Endothelial cell of umbilical vein (primary cell): ENCODE measurements at regions not wholly inside any gene's neighbourhood (a gene's known extent, or its start where the extent isn't known, plus 50 kb on each side); places are given as distances from the start of the nearest gene placed in this dataset.

Experiments
- BruUV-seq: library from RNA; stranded (reverse); fragments of 400-500 nt; replicated peaks from 2 replicates; lab custom pipeline; 2021; lab: Mats Ljungman, UMichigan
- CTCF ChIA-PET: fragments of 300-600, 350-600 bp; sonication (Branson Sonifier 250); formaldehyde crosslinking; loops from one replicate; lab custom pipeline; 2021; ENCODE audit warnings: antibody characterized with exemption, inconsistent platforms; lab: Charles Lee
- POLR2A ChIA-PET: fragments of 300-600, 350-600 bp; sonication (Branson Sonifier 250); formaldehyde crosslinking; loops from one replicate; lab custom pipeline; 2021; ENCODE audit warnings: antibody characterized with exemption, inconsistent platforms; lab: Charles Lee
- DNase-seq: peaks from one replicate; pipeline ENCODE4 v3.0.0-alpha.2; 2011; ENCODE audit warnings: low read depth, low spot score
- FAIRE-seq: peaks from 2 replicates; lab custom pipeline; 2011; peaks lifted over from hg19 to GRCh38; lab: Jason Lieb, UNC
- H2AFZ ChIP-seq: 2 replicates; pipeline ENCODE4 v1.6.0; 2012; ENCODE audit warnings: low read depth, low read length, control low read depth, inconsistent platforms
- H3K27ac ChIP-seq: 2 replicates; pipeline ENCODE4 v1.5.1; 2011; ENCODE audit warnings: low read depth, mild to moderate bottlenecking, control low read depth, low read length, moderate library complexity; ENCODE audit not compliant: insufficient read depth
- H3K27me3 ChIP-seq, 2 experiments: 2 replicates each; pipeline versions ENCODE4 v1.6.0 to v1.6.1; 2011; ENCODE audit warnings: low read length in 2 of 2, mixed read lengths in 1 of 2; ENCODE audit not compliant: control insufficient read depth in 2 of 2, insufficient read depth in 2 of 2
- H3K36me3 ChIP-seq, 2 experiments: 2 replicates in 1 of 2; 3 replicates in 1 of 2; pipeline ENCODE4 v1.5.1; 2011; ENCODE audit warnings: low read length in 2 of 2, mild to moderate bottlenecking in 1 of 2, moderate library complexity in 1 of 2; ENCODE audit not compliant: control insufficient read depth in 2 of 2, insufficient read depth in 2 of 2; ENCODE audit errors: extremely low read depth in 1 of 2
- H3K4me1 ChIP-seq: 3 replicates; pipeline ENCODE4 v1.5.1; 2011; ENCODE audit warnings: mild to moderate bottlenecking, low read length; ENCODE audit not compliant: control insufficient read depth, insufficient read depth; ENCODE audit errors: extremely low read depth
- H3K4me2 ChIP-seq: 2 replicates; pipeline ENCODE4 v1.6.1; 2011; ENCODE audit warnings: low read length, control low read depth, mixed read lengths; ENCODE audit not compliant: insufficient read depth
- H3K4me3 ChIP-seq, 3 experiments: fragments of 200-600 bp in 1 of 3; sonication (generic), shearing (Covaris generic) in 1 of 3; replicated peaks in 1 of 3; 2 replicates each; pipeline ENCODE4 v1.5.1; 2011 to 2016; ENCODE audit warnings: control low read depth in 3 of 3, low read length in 3 of 3, mild to moderate bottlenecking in 2 of 3, inconsistent platforms in 1 of 3, low read depth in 1 of 3, moderate library complexity in 1 of 3; ENCODE audit not compliant: insufficient read depth in 1 of 3
- H3K79me2 ChIP-seq: 2 replicates; pipeline ENCODE4 v1.6.0; 2012; ENCODE audit warnings: low read length, inconsistent platforms; ENCODE audit not compliant: control insufficient read depth, insufficient read depth
- H3K9ac ChIP-seq: replicated peaks from 2 replicates; pipeline ENCODE3; 2011; ENCODE audit warnings: low read length, control low read depth; ENCODE audit not compliant: insufficient read depth; ENCODE audit errors: extremely low read depth
- H3K9me1 ChIP-seq: replicated peaks from 3 replicates; pipeline ENCODE4 v1.6.0; 2011; ENCODE audit warnings: mild to moderate bottlenecking, low read length; ENCODE audit not compliant: control insufficient read depth, insufficient read depth; ENCODE audit errors: extremely low read depth
- H3K9me3 ChIP-seq: replicated peaks from 2 replicates; pipeline ENCODE4 v1.5.1; 2012; ENCODE audit warnings: low read length, inconsistent platforms; ENCODE audit not compliant: control insufficient read depth, insufficient read depth
- H4K20me1 ChIP-seq: replicated peaks from 2 replicates; pipeline ENCODE3; 2011; ENCODE audit warnings: mild to moderate bottlenecking, low read length; ENCODE audit not compliant: control insufficient read depth, insufficient read depth; ENCODE audit errors: extremely low read depth
- CTCF ChIP-seq, 2 donors: IDR thresholded peaks; 1 replicate in 1 of 2; 2 replicates in 1 of 2; pipeline ENCODE4 v1.5.1; 2011; ENCODE audit warnings: low read length in 2 of 2, mild to moderate bottlenecking in 2 of 2, moderate library complexity in 2 of 2, control low read depth in 1 of 2, inconsistent platforms in 1 of 2, low read depth in 1 of 2; ENCODE audit not compliant: insufficient read depth in 1 of 2; ENCODE audit errors: extremely low read depth in 1 of 2
- EZH2 ChIP-seq: IDR thresholded peaks from 2 replicates; pipeline ENCODE4 v1.6.1; 2012; ENCODE audit warnings: borderline replicate concordance, low read depth, mild to moderate bottlenecking, moderate library complexity, low read length, inconsistent platforms; ENCODE audit not compliant: severe bottlenecking
- FOS ChIP-seq: IDR thresholded peaks from 2 replicates; pipeline ENCODE4 v1.6.1; 2011; ENCODE audit warnings: mild to moderate bottlenecking, low read length, moderate library complexity, borderline replicate concordance; ENCODE audit not compliant: insufficient read depth
- GATA2 ChIP-seq: IDR thresholded peaks from 2 replicates; pipeline ENCODE4 v1.7.0; 2011; ENCODE audit warnings: low read depth, mild to moderate bottlenecking, moderate library complexity, mixed read lengths, low read length; ENCODE audit not compliant: insufficient read length, insufficient read depth
- JUN ChIP-seq: IDR thresholded peaks from 2 replicates; pipeline ENCODE4 v1.6.1; 2011; ENCODE audit warnings: borderline replicate concordance, low read depth; ENCODE audit not compliant: insufficient read length, insufficient read depth
- MAX ChIP-seq: IDR thresholded peaks from 2 replicates; pipeline ENCODE4 v1.6.1; 2011; ENCODE audit not compliant: insufficient read depth, insufficient read length
- MYC ChIP-seq: IDR thresholded peaks from one replicate; pipeline ENCODE4 v1.6.1; 2011; ENCODE audit warnings: mild to moderate bottlenecking, low read depth, low read length
- POLR2A ChIP-seq: IDR thresholded peaks from 2 replicates; pipeline ENCODE4 v1.6.1; 2012; ENCODE audit warnings: low read depth, mild to moderate bottlenecking, control low read depth, low read length
- POLR2AphosphoS5 ChIP-seq: IDR thresholded peaks from 2 replicates; pipeline ENCODE4 v1.6.1; 2012; ENCODE audit warnings: low read depth, mild to moderate bottlenecking, control low read depth, low read length, moderate library complexity; ENCODE audit not compliant: insufficient read depth
- dilution Hi-C: fragments of 300-500 bp; cut with MboI; formaldehyde crosslinking; loops from one replicate; pipeline ENCODE4 v1.15.0; 2019; ENCODE audit warnings: low sequenced_read_pairs; ENCODE audit not compliant: extremely low pct_ligation_motif_present
- intact Hi-C: fragments of 100-400 bp; cut with micrococcal nuclease; formaldehyde crosslinking; loops from one replicate; pipeline ENCODE4 v1.10.0; 2022

DNA sequence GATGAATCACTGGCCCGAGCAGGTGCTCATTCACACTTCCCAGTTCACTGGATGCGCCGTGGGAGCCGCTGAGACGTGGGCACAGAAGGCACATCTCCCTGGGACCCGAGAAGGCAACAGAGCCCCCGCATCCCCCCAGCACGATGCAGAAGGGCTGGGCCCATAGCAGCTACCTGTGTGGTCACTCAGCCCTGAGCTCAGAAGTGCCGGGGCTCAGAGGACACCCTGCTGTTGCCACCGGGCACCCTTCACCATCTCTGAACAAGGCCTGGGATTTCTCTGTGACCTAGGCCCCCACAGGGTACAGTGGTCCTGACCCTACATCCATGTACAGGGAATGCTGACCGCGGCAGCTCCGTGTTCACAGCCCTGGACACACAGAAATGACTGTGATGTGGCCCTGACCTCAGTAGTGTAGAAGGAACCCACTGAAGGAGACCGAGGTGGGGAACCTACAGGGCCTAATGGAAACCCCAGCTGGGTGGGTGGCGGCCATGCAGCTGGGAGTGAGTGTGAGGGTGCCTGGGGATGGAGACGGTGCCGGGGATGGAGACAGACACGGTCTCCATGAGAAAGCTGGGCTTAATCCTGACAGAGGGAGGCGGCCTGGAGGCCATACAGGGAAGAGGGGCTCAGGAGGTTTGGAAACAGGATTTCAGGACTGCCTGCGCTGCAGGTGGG is 111.9 kb upstream of the OTOS start:
- Histone ChIP-seq H3K27ac (no peak overlapping the region), H4K20me1 (no peaks in the 10 kb centered on the region), H2AFZ (no peak overlapping the region), H3K9me3 (no peaks in the 10 kb centered on the region), H3K4me1 (no peaks in the 10 kb centered on the region), H3K4me3 (no peak overlapping the region), H3K79me2 (no peaks in the 10 kb centered on the region), H3K4me2 (no peak overlapping the region), H3K36me3 (no peaks in the 10 kb centered on the region), H3K9me1 (no peaks in the 10 kb centered on the region), H3K27me3 (no peaks in the 10 kb centered on the region), H3K9ac (no peak overlapping the region)
- intact Hi-C loops (no loop called here), dilution Hi-C loops (no loop called here)
- ChIA-PET POLR2A (no interaction called here), CTCF (interaction anchor here (0.7 to 1.7 kb wide), 2 partner anchors 9 to 20 kb away, joined by 3 to 9 read pairs; no protein-coding TSS in a partner anchor)
- BruUV-seq = no TSS peak
- DNase-seq = no peak
- TF ChIP-seq MYC (no peak), EZH2 (no peak), GATA2 (no peak), CTCF (IDR thresholded peaks at IDR 0.05; ENCODE audit: extremely low read depth in 1 of 2, insufficient read depth in 1 of 2, low read depth in 1 of 2, low read length in 2 of 2) (no peak), POLR2A (no peak), FOS (no peak), JUN (no peak), POLR2AphosphoS5 (no peak), MAX (no peak)
- no peak for FAIRE-seq
